WI38 (cell line): ENCODE measurements at regions not wholly inside any gene's neighbourhood (a gene's known extent, or its start where the extent isn't known, plus 50 kb on each side); places are given as distances from the start of the nearest gene placed in this dataset.
"Not testable (repeated sequence)": the region's sequence is repeated elsewhere in the genome, so short reads cannot be mapped to it uniquely, and the experiment has no call there.

Experiments used
- H3K4me3 ChIP-seq: 2 replicates; pipeline ENCODE4 v1.5.1; 2011; ENCODE audit warnings: low read depth, mild to moderate bottlenecking, control low read depth, low read length
- CTCF ChIP-seq: IDR thresholded peaks from 2 replicates; pipeline ENCODE4 v1.5.1; 2012; ENCODE audit warnings: low read depth, mild to moderate bottlenecking, control low read depth, low read length

- H3K4me3 ChIP-seq = no peak overlapping the region
Observed at GRCh38 chr18:38750751-38751150, 1185.2 kb upstream of the CELF4 start.

GRCh38 chr18:38747153-38747552 is 1181.6 kb upstream of the CELF4 start:
- TF ChIP-seq CTCF = no peak
- no peak overlapping the region for H3K4me3 ChIP-seq

More at GRCh38 chr18:38750751-38751150, 1185.2 kb upstream of the CELF4 start:
- TF ChIP-seq CTCF = no peak

DNA sequence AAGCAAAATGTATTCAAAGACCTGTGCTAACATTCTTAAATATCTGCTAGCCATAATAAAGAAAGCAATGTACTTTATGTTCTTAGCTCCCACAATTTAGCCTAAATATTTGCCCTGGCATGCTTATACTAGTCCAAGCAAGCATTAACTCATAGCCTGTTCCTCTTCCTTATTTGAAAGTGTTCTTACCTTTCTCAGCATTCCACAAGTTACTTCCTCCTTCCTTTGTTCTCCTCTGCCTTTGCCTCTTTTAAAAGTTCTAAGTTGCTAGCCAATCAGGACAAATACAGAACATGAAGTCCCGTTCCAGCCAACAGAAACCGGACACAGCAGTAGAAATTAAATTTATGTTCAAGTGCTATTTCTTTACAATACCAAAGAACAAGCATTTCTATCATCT is 1154.6 kb upstream of the CELF4 start:
- not testable (repeated sequence) for H3K4me3 ChIP-seq

- H3K4me3 ChIP-seq = no peak overlapping the region
- TF ChIP-seq CTCF = no peak
Observed at GRCh38 chr18:38718365-38718901, 1152.8 kb upstream of the CELF4 start.

DNA sequence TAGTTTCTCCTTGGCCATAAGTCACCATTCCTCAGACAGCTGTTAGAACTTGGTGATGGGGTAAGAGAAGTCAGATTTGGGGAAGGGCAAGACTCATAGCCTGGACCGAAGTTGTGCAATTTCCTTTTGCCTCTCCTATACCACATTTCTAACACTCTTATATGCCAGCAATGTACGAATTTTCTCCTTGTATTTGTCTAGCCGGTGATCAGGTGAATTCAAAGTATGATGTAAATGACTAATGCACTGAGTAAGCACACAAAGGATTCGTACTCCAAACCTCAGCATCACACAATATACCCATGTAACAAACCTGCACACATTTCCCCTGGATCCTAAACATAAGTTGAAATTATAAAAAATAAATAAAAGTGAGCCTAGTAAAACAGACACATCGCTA is 1143.5 kb upstream of the CELF4 start:
- no peak for TF ChIP-seq CTCF
- H3K4me3 ChIP-seq = no peak overlapping the region

GRCh38 chr18:38706373-38706772 is 1140.8 kb upstream of the CELF4 start:
- H3K4me3 ChIP-seq = no peak overlapping the region
- no peak for TF ChIP-seq CTCF

DNA sequence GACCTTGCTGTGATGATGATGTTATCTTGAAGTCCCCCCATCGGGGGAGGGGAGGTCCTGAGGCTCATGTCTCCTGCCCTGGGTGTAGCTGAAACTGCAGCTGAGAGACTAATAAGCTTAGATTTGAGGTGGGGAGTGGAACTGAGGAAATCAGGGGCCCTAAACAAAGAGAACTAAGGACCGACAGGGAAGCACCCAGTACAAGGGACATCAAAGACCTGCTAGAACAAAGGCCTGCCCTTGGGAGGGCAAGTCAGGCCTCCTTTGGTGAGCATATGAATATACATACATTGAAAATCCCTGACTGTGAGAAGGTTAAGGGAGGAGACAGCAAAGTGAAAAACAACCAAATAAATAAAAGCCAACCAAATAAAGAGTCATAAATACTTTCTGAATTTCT is 1132.5 kb upstream of the CELF4 start:
- TF ChIP-seq CTCF = no peak
- H3K4me3 ChIP-seq = no peak overlapping the region

DNA sequence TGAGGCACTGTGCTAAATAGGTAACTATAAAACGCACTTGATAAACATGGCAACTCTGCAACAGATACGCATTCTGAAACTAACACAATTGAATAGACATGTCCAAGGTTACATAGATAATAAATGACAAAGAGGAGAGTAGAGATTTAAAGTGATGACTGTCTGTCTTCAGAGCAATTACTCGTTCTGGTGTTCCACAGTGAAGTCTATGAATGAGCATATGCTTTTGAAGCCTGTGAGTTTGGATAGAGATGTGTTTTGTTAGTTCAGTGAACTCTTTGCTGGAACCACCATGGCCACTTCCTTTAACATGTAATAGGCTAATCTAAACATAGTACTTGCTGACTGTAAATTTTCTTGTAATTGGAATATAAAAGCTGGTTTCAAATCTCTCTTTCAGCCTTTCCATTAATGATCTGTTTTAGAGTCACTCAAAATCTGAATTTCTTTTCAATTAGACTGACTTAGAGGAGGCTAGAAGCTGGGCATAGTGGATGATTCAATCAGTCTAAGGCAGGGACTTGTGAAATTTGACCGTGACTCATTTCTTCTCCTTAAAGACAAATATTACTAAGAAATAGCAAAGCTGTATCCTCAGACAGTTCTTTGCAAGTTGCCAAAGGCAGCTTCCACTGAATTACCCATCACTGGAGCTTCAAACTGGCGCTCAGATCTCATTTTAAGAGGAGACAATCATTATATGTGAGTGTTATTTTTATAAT is 1130.1 kb upstream of the CELF4 start:
- TF ChIP-seq CTCF = no peak
- no peak overlapping the region for H3K4me3 ChIP-seq
